IMR-90 (cell line): ENCODE measurements at regions not wholly inside any gene's neighbourhood (a gene's known extent, or its start where the extent isn't known, plus 50 kb on each side); places are given as distances from the start of the nearest gene placed in this dataset.

Experiments used
- ATAC-seq: fragments of 200-7000 bp; cut with Tn5 transposase; 2 replicates; pipeline ENCODE4 v1.9.1; 2020; ENCODE audit warnings: low read depth, mild to moderate bottlenecking, moderate library complexity
- BruUV-seq: library from RNA; stranded (reverse); fragments of 400-500 nt; replicated peaks from 2 replicates; lab custom pipeline; 2021; lab: Mats Ljungman, UMichigan
- CTCF ChIA-PET: fragments of 300-600 bp; formaldehyde crosslinking; extraction: SDS; loops from one replicate; lab custom pipeline; 2021; ENCODE audit warnings: antibody characterized with exemption; lab: Yijun Ruan, JAX
- POLR2A ChIA-PET: fragments of 300-600 bp; sonication (Branson Sonifier 250); formaldehyde crosslinking; loops from one replicate; lab custom pipeline; 2022; ENCODE audit warnings: antibody characterized with exemption; ENCODE audit not compliant: unreplicated experiment; lab: Charles Lee
- DNase-seq: peaks from one replicate; pipeline ENCODE4 v3.0.0; 2013
- H2AFZ ChIP-seq: replicated peaks from 2 replicates; pipeline ENCODE3; 2013; ENCODE audit warnings: low read length, mild to moderate bottlenecking; ENCODE audit not compliant: poor library complexity
- H2AK5ac ChIP-seq: 2 replicates; pipeline ENCODE4 v1.6.1; 2013; ENCODE audit warnings: low read depth, low read length, inconsistent platforms
- H2AK9ac ChIP-seq: replicated peaks from 2 replicates; pipeline ENCODE3; 2013; ENCODE audit warnings: mild to moderate bottlenecking, low read depth, low read length, moderate library complexity; ENCODE audit not compliant: poor library complexity
- H2BK120ac ChIP-seq: 2 replicates; pipeline ENCODE4 v1.6.1; 2013; ENCODE audit warnings: low read depth, low read length, inconsistent platforms
- H2BK15ac ChIP-seq: 3 replicates; pipeline ENCODE4 v1.6.1; 2013; ENCODE audit warnings: low read depth, low read length, inconsistent platforms
- H2BK20ac ChIP-seq: 2 replicates; pipeline ENCODE4 v1.6.1; 2013; ENCODE audit warnings: low read depth, mild to moderate bottlenecking, inconsistent platforms, low read length, moderate library complexity
- H2BK5ac ChIP-seq: 2 replicates; pipeline ENCODE4 v1.6.1; 2013; ENCODE audit warnings: mild to moderate bottlenecking, low read depth, low read length, inconsistent platforms; ENCODE audit not compliant: poor library complexity, severe bottlenecking
- H3K14ac ChIP-seq: replicated peaks from 2 replicates; pipeline ENCODE4 v1.6.1; 2013; ENCODE audit warnings: low read depth, low read length, inconsistent platforms
- H3K18ac ChIP-seq: 2 replicates; pipeline ENCODE4 v1.6.1; 2013; ENCODE audit warnings: low read depth, low read length, control low read depth
- H3K23ac ChIP-seq: 2 replicates; pipeline ENCODE4 v1.6.1; 2013; ENCODE audit warnings: low read depth, low read length, inconsistent platforms
- H3K27ac ChIP-seq: 2 replicates; pipeline ENCODE4 v1.5.1; 2013; ENCODE audit warnings: mild to moderate bottlenecking, control low read depth, low read length; ENCODE audit not compliant: insufficient read depth
- H3K27me3 ChIP-seq: 2 replicates; pipeline ENCODE4 v1.6.1; 2013; ENCODE audit warnings: low read length; ENCODE audit not compliant: control insufficient read depth, insufficient read depth
- H3K36me3 ChIP-seq: 2 replicates; pipeline ENCODE4 v1.6.1; 2013; ENCODE audit warnings: low read length, mixed read lengths; ENCODE audit not compliant: control insufficient read depth, insufficient read depth
- H3K4ac ChIP-seq: 2 replicates; pipeline ENCODE4 v1.6.1; 2013; ENCODE audit warnings: low read depth, low read length, inconsistent platforms
- H3K4me1 ChIP-seq: 2 replicates; pipeline ENCODE4 v1.6.1; 2013; ENCODE audit warnings: low read length, mixed read lengths; ENCODE audit not compliant: control insufficient read depth, insufficient read depth
- H3K4me2 ChIP-seq: 2 replicates; pipeline ENCODE4 v1.6.1; 2013; ENCODE audit warnings: low read depth, mild to moderate bottlenecking, control low read depth, low read length, moderate library complexity
- H3K4me3 ChIP-seq: 2 replicates; pipeline ENCODE4 v1.5.1; 2013; ENCODE audit warnings: low read depth, mild to moderate bottlenecking, control low read depth, low read length, moderate library complexity; ENCODE audit not compliant: insufficient read depth
- H3K56ac ChIP-seq: 2 replicates; pipeline ENCODE4 v1.6.1; 2013; ENCODE audit warnings: low read length, inconsistent platforms; ENCODE audit not compliant: insufficient read depth; ENCODE audit errors: extremely low read depth
- H3K79me1 ChIP-seq, 2 experiments: 2 replicates each; pipeline ENCODE4 v1.6.1; 2013; ENCODE audit warnings: low read length in 2 of 2, inconsistent platforms in 1 of 2, low read depth in 1 of 2
- H3K9ac ChIP-seq: 2 replicates; pipeline ENCODE4 v1.6.1; 2013; ENCODE audit warnings: low read depth, low read length, control low read depth
- H3K9me1 ChIP-seq: 2 replicates; pipeline ENCODE4 v1.6.1; 2013; ENCODE audit warnings: low read length, inconsistent platforms; ENCODE audit not compliant: insufficient read depth
- H3K9me3 ChIP-seq: 2 replicates; pipeline ENCODE4 v1.6.1; 2013; ENCODE audit warnings: low read length; ENCODE audit not compliant: control insufficient read depth, insufficient read depth
- H4K20me1 ChIP-seq: 2 replicates; pipeline ENCODE4 v1.6.1; 2013; ENCODE audit warnings: low read length, inconsistent platforms; ENCODE audit not compliant: insufficient read depth
- H4K5ac ChIP-seq: 2 replicates; pipeline ENCODE4 v1.6.1; 2013; ENCODE audit warnings: mild to moderate bottlenecking, low read depth, low read length, control low read depth
- H4K8ac ChIP-seq, 2 experiments: 2 replicates each; pipeline ENCODE4 v1.6.1; 2013; ENCODE audit warnings: low read depth in 2 of 2, low read length in 2 of 2, control low read depth in 1 of 2, inconsistent platforms in 1 of 2
- H4K91ac ChIP-seq: 2 replicates; pipeline ENCODE4 v1.6.1; 2013; ENCODE audit warnings: low read depth, low read length, inconsistent platforms; ENCODE audit not compliant: insufficient read depth
- BHLHE40 ChIP-seq: fragments of 150-350 bp; IDR thresholded peaks from 2 replicates; pipeline ENCODE4 v1.6.1; 2016; ENCODE audit warnings: mild to moderate bottlenecking, low read depth, low read length
- CEBPB ChIP-seq: IDR thresholded peaks from 2 replicates; pipeline ENCODE4 v1.6.1; 2012; ENCODE audit warnings: low read depth, low read length, improper control_type of control experiment
- MAZ ChIP-seq: IDR thresholded peaks from 2 replicates; pipeline ENCODE4 v1.6.1; 2012; ENCODE audit warnings: low read depth, mild to moderate bottlenecking, low read length, improper control_type of control experiment, moderate library complexity, borderline replicate concordance
- MXI1 ChIP-seq: IDR thresholded peaks from 2 replicates; pipeline ENCODE4 v1.6.1; 2012; ENCODE audit warnings: low read depth, mild to moderate bottlenecking, low read length, moderate library complexity, borderline replicate concordance
- NFE2L2 ChIP-seq: fragments of 150-350 bp; IDR thresholded peaks from 2 replicates; pipeline ENCODE4 v1.6.1; 2016; ENCODE audit warnings: low read depth, mild to moderate bottlenecking, low read length
- dilution Hi-C: fragments of 300-500 bp; cut with HindIII; formaldehyde crosslinking; loops from one replicate; pipeline ENCODE4 v1.14.3; 2018; ENCODE audit warnings: low sequenced_read_pairs; ENCODE audit not compliant: unreplicated experiment
- in situ Hi-C: fragments of 300-500 bp; cut with MboI; formaldehyde crosslinking; loops from 3 replicates; pipeline ENCODE4 v1.14.3; 2019; ENCODE audit warnings: low sequenced_read_pairs, inconsistent platforms, mixed read lengths
- intact Hi-C: fragments of 100-400 bp; cut with micrococcal nuclease; formaldehyde crosslinking; loops from 2 replicates; pipeline ENCODE4 v1.10.0; 2022
- TF ChIP-seq, protein P1 (sequence below): fragments of 150-350 bp; IDR thresholded peaks from 2 replicates; pipeline ENCODE4 v1.6.1; 2017; ENCODE audit warnings: mild to moderate bottlenecking, antibody characterized with exemption, low read length, low read depth

DNA sequence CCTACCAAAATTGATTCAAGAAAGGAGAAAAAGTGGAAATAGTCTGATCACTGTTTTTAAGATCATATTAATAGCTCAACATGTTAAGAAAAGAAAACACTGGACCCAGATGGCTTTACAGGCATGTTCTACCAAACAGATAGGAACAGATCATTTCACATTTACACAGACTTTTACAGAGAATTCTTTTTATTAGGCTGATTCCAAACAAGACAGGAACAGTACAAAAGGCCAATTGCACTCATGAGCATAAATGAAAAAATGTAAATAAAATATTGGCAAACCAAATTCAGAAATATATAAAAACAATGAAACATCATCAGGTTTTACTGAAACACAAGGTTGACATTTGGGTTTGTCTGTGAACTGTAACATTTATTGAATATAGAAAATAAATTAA is 106.5 kb downstream of the WNT5A start:
- ChIA-PET CTCF (no interaction called here), POLR2A (no interaction called here)
- no peak overlapping the region for H2BK5ac ChIP-seq
- no peak overlapping the region for H2AK9ac ChIP-seq
- H3K4me3 ChIP-seq = no peak overlapping the region
- H3K79me1 ChIP-seq = no peaks in the 10 kb centered on the region
- H3K56ac ChIP-seq = no peak overlapping the region
- no peaks in the 10 kb centered on the region for H3K9me3 ChIP-seq
- H2BK15ac ChIP-seq = no peak overlapping the region
- dilution Hi-C loops (no loop called here), intact Hi-C loops (no loop called here), in situ Hi-C loops (no loop called here)
- ATAC-seq (no peak), DNase-seq (no peak)
- no peak overlapping the region for H2AFZ ChIP-seq
- no peaks in the 10 kb centered on the region for H3K9me1 ChIP-seq
- no peak overlapping the region for H4K91ac ChIP-seq
- BruUV-seq = no TSS peak
- no peak overlapping the region for H3K23ac ChIP-seq
- H4K8ac ChIP-seq = no peak overlapping the region
- no peak overlapping the region for H3K9ac ChIP-seq
- H4K5ac ChIP-seq = no peak overlapping the region
- H2AK5ac ChIP-seq = no peak overlapping the region
- H4K20me1 ChIP-seq = no peaks in the 10 kb centered on the region
- H3K4me2 ChIP-seq = no peak overlapping the region
- no peak overlapping the region for H3K14ac ChIP-seq
- no peak overlapping the region for H3K4ac ChIP-seq
- no peaks in the 10 kb centered on the region for H3K27me3 ChIP-seq
- no peaks in the 10 kb centered on the region for H3K4me1 ChIP-seq
- H3K36me3 ChIP-seq = no peaks in the 10 kb centered on the region
- H2BK20ac ChIP-seq = no peak overlapping the region
- no peak overlapping the region for H3K18ac ChIP-seq
- H2BK120ac ChIP-seq = no peak overlapping the region
- TF ChIP-seq BHLHE40 (no peak), MAZ (no peak), NFE2L2 (no peak), MXI1 (no peak), CEBPB (no peak)
- TF ChIP-seq, protein P1, sequence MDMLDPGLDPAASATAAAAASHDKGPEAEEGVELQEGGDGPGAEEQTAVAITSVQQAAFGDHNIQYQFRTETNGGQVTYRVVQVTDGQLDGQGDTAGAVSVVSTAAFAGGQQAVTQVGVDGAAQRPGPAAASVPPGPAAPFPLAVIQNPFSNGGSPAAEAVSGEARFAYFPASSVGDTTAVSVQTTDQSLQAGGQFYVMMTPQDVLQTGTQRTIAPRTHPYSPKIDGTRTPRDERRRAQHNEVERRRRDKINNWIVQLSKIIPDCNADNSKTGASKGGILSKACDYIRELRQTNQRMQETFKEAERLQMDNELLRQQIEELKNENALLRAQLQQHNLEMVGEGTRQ = no peak
- no peak overlapping the region for H3K27ac ChIP-seq
